WTC11 (cell line): ENCODE measurements at regions not wholly inside any gene's neighbourhood (a gene's known extent, or its start where the extent isn't known, plus 50 kb on each side); places are given as distances from the start of the nearest gene placed in this dataset.

Source experiments
- ATAC-seq: fragments of 200-7000 bp; cut with Tn5 transposase; 2 replicates; pipeline ENCODE4 v1.10.0; 2021; ENCODE audit warnings: mild to moderate bottlenecking, moderate library complexity
- CTCF ChIA-PET: fragments of 300-600 bp; sonication (Branson Sonifier 250); formaldehyde crosslinking; loops from one replicate; lab custom pipeline; 2021; ENCODE audit warnings: antibody characterized with exemption; lab: Charles Lee
- POLR2A ChIA-PET: fragments of 350-600 bp; sonication (Branson Sonifier 250); formaldehyde crosslinking; loops from one replicate; lab custom pipeline; 2021; ENCODE audit warnings: antibody characterized with exemption; lab: Charles Lee
- DNase-seq: peaks from one replicate; pipeline ENCODE4 v3.0.0; 2021; ENCODE audit warnings: low spot score
- H3K27ac Mint-ChIP-seq: 2 replicates; pipeline ENCODE4 v1.8.0; 2021; ENCODE audit warnings: mixed read lengths
- H3K27me3 Mint-ChIP-seq: 2 replicates; pipeline ENCODE4 v1.8.0; 2021; ENCODE audit warnings: low read depth, mild to moderate bottlenecking, moderate library complexity, mixed read lengths
- H3K36me3 Mint-ChIP-seq: 2 replicates; pipeline ENCODE4 v1.8.0; 2021; ENCODE audit warnings: mixed read lengths
- H3K4me1 Mint-ChIP-seq: 2 replicates; pipeline ENCODE4 v1.8.0; 2022; ENCODE audit warnings: mixed read lengths
- H3K4me3 Mint-ChIP-seq: 2 replicates; pipeline ENCODE4 v1.8.0; 2021; ENCODE audit warnings: mild to moderate bottlenecking, moderate library complexity, mixed read lengths
- H3K9me3 Mint-ChIP-seq: 2 replicates; pipeline ENCODE4 v1.8.0; 2021; ENCODE audit warnings: mixed read lengths
- AFF4 ChIP-seq: sonication (generic); formaldehyde crosslinking; IDR thresholded peaks from 2 replicates; pipeline ENCODE4 v1.8.1; 2023; ENCODE audit warnings: mild to moderate bottlenecking, missing genetic modification reagents, borderline replicate concordance
- ARID4B ChIP-seq: sonication (generic); formaldehyde crosslinking; IDR thresholded peaks from 2 replicates; pipeline ENCODE4 v1.8.0; 2023; ENCODE audit warnings: missing genetic modification reagents, mild to moderate bottlenecking, borderline replicate concordance
- ATF6 ChIP-seq: sonication (generic); formaldehyde crosslinking; IDR thresholded peaks from 2 replicates; pipeline ENCODE4 v1.8.1; 2023; ENCODE audit warnings: mild to moderate bottlenecking, missing genetic modification reagents
- CREM ChIP-seq: sonication (generic); formaldehyde crosslinking; IDR thresholded peaks from 2 replicates; pipeline ENCODE4 v1.8.1; 2022; ENCODE audit warnings: mild to moderate bottlenecking, missing genetic modification reagents, moderate library complexity
- EMX1 ChIP-seq: fragments of 250-450 bp; sonication (Bioruptor Pico); IDR thresholded peaks from 2 replicates; pipeline ENCODE4 v1.8.0; 2021; ENCODE audit warnings: mild to moderate bottlenecking
- JAZF1 ChIP-seq: fragments of 250-450 bp; sonication (Bioruptor Pico); IDR thresholded peaks from 2 replicates; pipeline ENCODE4 v1.9.0; 2021; ENCODE audit warnings: moderate library complexity, mild to moderate bottlenecking, inconsistent platforms
- KAT7 ChIP-seq: sonication (generic); formaldehyde crosslinking; IDR thresholded peaks from 2 replicates; pipeline ENCODE4 v1.8.1; 2023; ENCODE audit warnings: missing genetic modification reagents, mild to moderate bottlenecking, borderline replicate concordance
- MYBL2 ChIP-seq: sonication (generic); formaldehyde crosslinking; IDR thresholded peaks from 2 replicates; pipeline ENCODE4 v1.8.1; 2023; ENCODE audit warnings: mild to moderate bottlenecking, moderate library complexity, missing genetic modification reagents
- NR3C1 ChIP-seq: sonication (generic); formaldehyde crosslinking; conservative IDR thresholded peaks from 2 replicates; pipeline ENCODE4 v1.8.1; 2023; ENCODE audit warnings: low read depth, mild to moderate bottlenecking, missing genetic modification reagents
- PRDM15 ChIP-seq: sonication (generic); formaldehyde crosslinking; IDR thresholded peaks from 2 replicates; pipeline ENCODE4 v1.8.0; 2022; ENCODE audit warnings: missing genetic modification reagents
- PREB ChIP-seq: sonication (generic); formaldehyde crosslinking; IDR thresholded peaks from 2 replicates; pipeline ENCODE4 v1.8.1; 2022; ENCODE audit warnings: mild to moderate bottlenecking, missing genetic modification reagents, moderate library complexity, borderline replicate concordance
- SMAD3 ChIP-seq: sonication (generic); formaldehyde crosslinking; IDR thresholded peaks from 2 replicates; pipeline ENCODE4 v1.8.0; 2022; ENCODE audit warnings: missing genetic modification reagents, mild to moderate bottlenecking, borderline replicate concordance
- TEAD4 ChIP-seq: sonication (generic); formaldehyde crosslinking; IDR thresholded peaks from 2 replicates; pipeline ENCODE4 v1.8.0; 2022; ENCODE audit warnings: mild to moderate bottlenecking, missing genetic modification reagents
- ZNF512 ChIP-seq: sonication (generic); formaldehyde crosslinking; IDR thresholded peaks from 2 replicates; pipeline ENCODE4 v1.8.1; 2022; ENCODE audit warnings: missing genetic modification reagents, borderline replicate concordance
- ZSCAN18 ChIP-seq: fragments of 250-450 bp; sonication (Bioruptor Pico); IDR thresholded peaks from 2 replicates; pipeline ENCODE4 v2.1.2; 2022; ENCODE audit warnings: mild to moderate bottlenecking, moderate library complexity

- Mint-ChIP-seq H3K27ac (no peak overlapping the region), H3K4me1 (peaks cover 7% of the 10 kb centered on the region), H3K27me3 (no peaks in the 10 kb centered on the region), H3K36me3 (no peaks in the 10 kb centered on the region), H3K4me3 (no peak overlapping the region), H3K9me3 (peaks cover 7% of the 10 kb centered on the region; the same call in 1 of the 2 replicates)
- DNase-seq (no peak), ATAC-seq (no peak)
- TF ChIP-seq MYBL2 = no peak
- TF ChIP-seq KAT7 (CRISPR knock-in tag) = no peak
- no peak for TF ChIP-seq ATF6 (CRISPR knock-in tag)
- no peak for TF ChIP-seq ARID4B (CRISPR knock-in tag)
- TF ChIP-seq TEAD4 (CRISPR knock-in tag) = no peak
- TF ChIP-seq PRDM15 (CRISPR knock-in tag) = no peak
- no peak for TF ChIP-seq JAZF1 (CRISPR knock-in tag)
- TF ChIP-seq SMAD3 (CRISPR knock-in tag) = no peak
- no peak for TF ChIP-seq NR3C1
- TF ChIP-seq ZSCAN18 (CRISPR knock-in tag) = no peak
- TF ChIP-seq CREM (CRISPR knock-in tag) = no peak
- no peak for TF ChIP-seq AFF4 (CRISPR knock-in tag)
- no peak for TF ChIP-seq EMX1 (CRISPR knock-in tag)
- TF ChIP-seq PREB = no peak
- no peak for TF ChIP-seq ZNF512 (CRISPR knock-in tag)
- ChIA-PET CTCF (interaction anchor here (1.0 kb wide), 2 partner anchors 8 to 9 kb away, joined by 3 to 8 read pairs; no protein-coding TSS in a partner anchor), POLR2A (no interaction called here)
Observed at GRCh38 chr4:136873555-136873954, 658.7 kb downstream of the PCDH18 start.
